Endothelial cell of umbilical vein (primary cell): ENCODE measurements at regions not wholly inside any gene's neighbourhood (a gene's known extent, or its start where the extent isn't known, plus 50 kb on each side); places are given as distances from the start of the nearest gene placed in this dataset.

Experiments
- BruUV-seq: library from RNA; stranded (reverse); fragments of 400-500 nt; replicated peaks from 2 replicates; lab custom pipeline; 2021; lab: Mats Ljungman, UMichigan
- CTCF ChIA-PET: fragments of 300-600, 350-600 bp; sonication (Branson Sonifier 250); formaldehyde crosslinking; loops from one replicate; lab custom pipeline; 2021; ENCODE audit warnings: antibody characterized with exemption, inconsistent platforms; lab: Charles Lee
- POLR2A ChIA-PET: fragments of 300-600, 350-600 bp; sonication (Branson Sonifier 250); formaldehyde crosslinking; loops from one replicate; lab custom pipeline; 2021; ENCODE audit warnings: antibody characterized with exemption, inconsistent platforms; lab: Charles Lee
- DNase-seq: peaks from one replicate; pipeline ENCODE4 v3.0.0-alpha.2; 2011; ENCODE audit warnings: low read depth, low spot score
- FAIRE-seq: peaks from 2 replicates; lab custom pipeline; 2011; peaks lifted over from hg19 to GRCh38; lab: Jason Lieb, UNC
- H2AFZ ChIP-seq: 2 replicates; pipeline ENCODE4 v1.6.0; 2012; ENCODE audit warnings: low read depth, low read length, control low read depth, inconsistent platforms
- H3K27ac ChIP-seq: 2 replicates; pipeline ENCODE4 v1.5.1; 2011; ENCODE audit warnings: low read depth, mild to moderate bottlenecking, control low read depth, low read length, moderate library complexity; ENCODE audit not compliant: insufficient read depth
- H3K27me3 ChIP-seq, 2 experiments: 2 replicates each; pipeline versions ENCODE4 v1.6.0 to v1.6.1; 2011; ENCODE audit warnings: low read length in 2 of 2, mixed read lengths in 1 of 2; ENCODE audit not compliant: control insufficient read depth in 2 of 2, insufficient read depth in 2 of 2
- H3K36me3 ChIP-seq, 2 experiments: 2 replicates in 1 of 2; 3 replicates in 1 of 2; pipeline ENCODE4 v1.5.1; 2011; ENCODE audit warnings: low read length in 2 of 2, mild to moderate bottlenecking in 1 of 2, moderate library complexity in 1 of 2; ENCODE audit not compliant: control insufficient read depth in 2 of 2, insufficient read depth in 2 of 2; ENCODE audit errors: extremely low read depth in 1 of 2
- H3K4me1 ChIP-seq: 3 replicates; pipeline ENCODE4 v1.5.1; 2011; ENCODE audit warnings: mild to moderate bottlenecking, low read length; ENCODE audit not compliant: control insufficient read depth, insufficient read depth; ENCODE audit errors: extremely low read depth
- H3K4me2 ChIP-seq: 2 replicates; pipeline ENCODE4 v1.6.1; 2011; ENCODE audit warnings: low read length, control low read depth, mixed read lengths; ENCODE audit not compliant: insufficient read depth
- H3K4me3 ChIP-seq, 3 experiments: fragments of 200-600 bp in 1 of 3; sonication (generic), shearing (Covaris generic) in 1 of 3; replicated peaks in 1 of 3; 2 replicates each; pipeline ENCODE4 v1.5.1; 2011 to 2016; ENCODE audit warnings: control low read depth in 3 of 3, low read length in 3 of 3, mild to moderate bottlenecking in 2 of 3, inconsistent platforms in 1 of 3, low read depth in 1 of 3, moderate library complexity in 1 of 3; ENCODE audit not compliant: insufficient read depth in 1 of 3
- H3K79me2 ChIP-seq: 2 replicates; pipeline ENCODE4 v1.6.0; 2012; ENCODE audit warnings: low read length, inconsistent platforms; ENCODE audit not compliant: control insufficient read depth, insufficient read depth
- H3K9ac ChIP-seq: replicated peaks from 2 replicates; pipeline ENCODE3; 2011; ENCODE audit warnings: low read length, control low read depth; ENCODE audit not compliant: insufficient read depth; ENCODE audit errors: extremely low read depth
- H3K9me1 ChIP-seq: replicated peaks from 3 replicates; pipeline ENCODE4 v1.6.0; 2011; ENCODE audit warnings: mild to moderate bottlenecking, low read length; ENCODE audit not compliant: control insufficient read depth, insufficient read depth; ENCODE audit errors: extremely low read depth
- H3K9me3 ChIP-seq: replicated peaks from 2 replicates; pipeline ENCODE4 v1.5.1; 2012; ENCODE audit warnings: low read length, inconsistent platforms; ENCODE audit not compliant: control insufficient read depth, insufficient read depth
- H4K20me1 ChIP-seq: replicated peaks from 2 replicates; pipeline ENCODE3; 2011; ENCODE audit warnings: mild to moderate bottlenecking, low read length; ENCODE audit not compliant: control insufficient read depth, insufficient read depth; ENCODE audit errors: extremely low read depth
- CTCF ChIP-seq, 2 donors: IDR thresholded peaks; 1 replicate in 1 of 2; 2 replicates in 1 of 2; pipeline ENCODE4 v1.5.1; 2011; ENCODE audit warnings: low read length in 2 of 2, mild to moderate bottlenecking in 2 of 2, moderate library complexity in 2 of 2, control low read depth in 1 of 2, inconsistent platforms in 1 of 2, low read depth in 1 of 2; ENCODE audit not compliant: insufficient read depth in 1 of 2; ENCODE audit errors: extremely low read depth in 1 of 2
- EZH2 ChIP-seq: IDR thresholded peaks from 2 replicates; pipeline ENCODE4 v1.6.1; 2012; ENCODE audit warnings: borderline replicate concordance, low read depth, mild to moderate bottlenecking, moderate library complexity, low read length, inconsistent platforms; ENCODE audit not compliant: severe bottlenecking
- FOS ChIP-seq: IDR thresholded peaks from 2 replicates; pipeline ENCODE4 v1.6.1; 2011; ENCODE audit warnings: mild to moderate bottlenecking, low read length, moderate library complexity, borderline replicate concordance; ENCODE audit not compliant: insufficient read depth
- GATA2 ChIP-seq: IDR thresholded peaks from 2 replicates; pipeline ENCODE4 v1.7.0; 2011; ENCODE audit warnings: low read depth, mild to moderate bottlenecking, moderate library complexity, mixed read lengths, low read length; ENCODE audit not compliant: insufficient read length, insufficient read depth
- JUN ChIP-seq: IDR thresholded peaks from 2 replicates; pipeline ENCODE4 v1.6.1; 2011; ENCODE audit warnings: borderline replicate concordance, low read depth; ENCODE audit not compliant: insufficient read length, insufficient read depth
- MYC ChIP-seq: IDR thresholded peaks from one replicate; pipeline ENCODE4 v1.6.1; 2011; ENCODE audit warnings: mild to moderate bottlenecking, low read depth, low read length
- POLR2A ChIP-seq: IDR thresholded peaks from 2 replicates; pipeline ENCODE4 v1.6.1; 2012; ENCODE audit warnings: low read depth, mild to moderate bottlenecking, control low read depth, low read length
- POLR2AphosphoS5 ChIP-seq: IDR thresholded peaks from 2 replicates; pipeline ENCODE4 v1.6.1; 2012; ENCODE audit warnings: low read depth, mild to moderate bottlenecking, control low read depth, low read length, moderate library complexity; ENCODE audit not compliant: insufficient read depth
- dilution Hi-C: fragments of 300-500 bp; cut with MboI; formaldehyde crosslinking; loops from one replicate; pipeline ENCODE4 v1.15.0; 2019; ENCODE audit warnings: low sequenced_read_pairs; ENCODE audit not compliant: extremely low pct_ligation_motif_present
- intact Hi-C: fragments of 100-400 bp; cut with micrococcal nuclease; formaldehyde crosslinking; loops from one replicate; pipeline ENCODE4 v1.10.0; 2022
- TF ChIP-seq, protein P1 (sequence below): IDR thresholded peaks from 2 replicates; pipeline ENCODE4 v1.6.1; 2011; ENCODE audit not compliant: insufficient read depth, insufficient read length

- POLR2A ChIA-PET, result no interaction called here
- Histone ChIP-seq H3K9ac (no peak overlapping the region), H3K27ac (no peak overlapping the region), H3K4me2 (no peak overlapping the region), H3K79me2 (no peaks in the 10 kb centered on the region), H4K20me1 (no peaks in the 10 kb centered on the region), H3K4me1 (no peaks in the 10 kb centered on the region), H3K9me1 (no peaks in the 10 kb centered on the region), H3K4me3 (no peak overlapping the region), H2AFZ (no peak overlapping the region), H3K36me3 (no peaks in the 10 kb centered on the region), H3K27me3 (no peaks in the 10 kb centered on the region), H3K9me3 (no peaks in the 10 kb centered on the region)
- intact Hi-C loops (no loop called here), dilution Hi-C loops (no loop called here)
- FAIRE-seq (no peak), DNase-seq (no peak)
- CTCF ChIA-PET, result no interaction called here
- TF ChIP-seq, protein P1, sequence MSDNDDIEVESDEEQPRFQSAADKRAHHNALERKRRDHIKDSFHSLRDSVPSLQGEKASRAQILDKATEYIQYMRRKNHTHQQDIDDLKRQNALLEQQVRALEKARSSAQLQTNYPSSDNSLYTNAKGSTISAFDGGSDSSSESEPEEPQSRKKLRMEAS, result no peak
- TF ChIP-seq FOS (no peak), GATA2 (no peak), MYC (no peak), POLR2A (no peak)
- BruUV-seq, result no TSS peak
These were observed 203.3 kb downstream of the SEC23IP start for GRCh38 chr10:120095875-120096274.

DNA sequence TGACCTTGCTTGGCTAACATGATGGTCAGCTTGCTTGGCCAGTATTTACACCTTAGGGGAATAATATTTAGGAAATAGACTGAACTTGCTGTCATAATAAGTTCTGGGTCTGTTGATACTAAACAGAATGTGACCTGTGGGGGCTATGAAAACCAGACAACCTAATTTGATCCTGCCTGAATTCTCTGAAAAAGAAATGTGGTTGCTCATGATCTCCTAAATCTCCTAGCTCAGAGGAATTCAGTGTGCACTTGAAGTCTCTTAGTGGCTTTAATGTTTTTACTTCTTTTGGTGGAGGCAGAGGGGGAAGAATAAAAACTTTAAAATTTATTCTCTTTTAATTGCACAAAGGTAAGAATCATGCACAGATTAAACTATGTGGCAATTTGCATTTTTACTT lies 205.2 kb downstream of the SEC23IP start:
- no TSS peak for BruUV-seq
- no peaks in the 10 kb centered on the region for H3K4me1 ChIP-seq
- H3K36me3 ChIP-seq, result no peaks in the 10 kb centered on the region
- no peak overlapping the region for H2AFZ ChIP-seq
- ChIA-PET POLR2A (no interaction called here), CTCF (no interaction called here)
- no peak overlapping the region for H3K4me2 ChIP-seq
- FAIRE-seq (no peak), DNase-seq (no peak)
- no peaks in the 10 kb centered on the region for H3K9me1 ChIP-seq
- no peak overlapping the region for H3K4me3 ChIP-seq
- intact Hi-C loops (no loop called here), dilution Hi-C loops (no loop called here)
- no peak for TF ChIP-seq POLR2AphosphoS5
- no peak for TF ChIP-seq JUN
- no peak for TF ChIP-seq EZH2
- TF ChIP-seq MYC, result no peak
- no peak for TF ChIP-seq GATA2
- TF ChIP-seq, protein P1, result no peak
- TF ChIP-seq FOS, result no peak
- TF ChIP-seq CTCF (IDR thresholded peaks at IDR 0.05; ENCODE audit: extremely low read depth in 1 of 2, insufficient read depth in 1 of 2, low read depth in 1 of 2, low read length in 2 of 2), result no peak
- TF ChIP-seq POLR2A, result no peak
- no peaks in the 10 kb centered on the region for H3K9me3 ChIP-seq
- no peak overlapping the region for H3K27ac ChIP-seq
- no peaks in the 10 kb centered on the region for H3K79me2 ChIP-seq
- H3K9ac ChIP-seq, result no peak overlapping the region
- no peaks in the 10 kb centered on the region for H3K27me3 ChIP-seq
- H4K20me1 ChIP-seq, result no peaks in the 10 kb centered on the region
